ENCODE measurements at regions not wholly inside any gene's neighbourhood (a gene's known extent, or its start where the extent isn't known, plus 50 kb on each side); places are given as distances from the start of the nearest gene placed in this dataset.

GRCh38 chr10:79005126-79005810 is 63.5 kb upstream of the ZMIZ1 start:
- TF ChIP-seq ZNF274 (IDR thresholded peaks at IDR 0.05; ENCODE audit: low read depth, low read length): no peak
- H3K4me3 ChIP-seq (ENCODE audit: low read length): no peak overlapping the region

DNA sequence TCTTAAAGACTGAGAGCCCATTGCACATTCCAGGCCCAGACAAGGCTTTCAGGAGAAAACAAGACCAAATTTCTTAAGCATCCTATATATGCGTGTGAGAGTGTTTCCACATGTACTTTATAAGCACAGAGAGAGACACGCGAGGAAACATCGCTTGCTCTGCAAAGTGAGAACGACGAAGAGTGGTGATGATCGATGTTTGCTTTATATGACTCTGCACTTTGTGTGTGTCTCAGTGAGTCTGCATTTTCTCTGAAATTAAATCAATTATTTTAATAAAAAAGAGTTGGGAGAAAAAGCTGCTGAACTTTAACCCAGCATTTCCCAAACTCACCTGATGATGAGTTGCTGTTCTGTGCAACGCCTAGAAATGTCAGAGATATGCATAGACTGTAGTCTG is 61.7 kb upstream of the ZMIZ1 start:
- H3K4me3 ChIP-seq (ENCODE audit: low read length): no peak overlapping the region
- TF ChIP-seq ZNF274 (IDR thresholded peaks at IDR 0.05; ENCODE audit: low read depth, low read length): no peak

- no peak overlapping the region for H3K4me3 ChIP-seq (ENCODE audit: low read length)
- no peak for TF ChIP-seq ZNF274 (IDR thresholded peaks at IDR 0.05; ENCODE audit: low read depth, low read length)
Observed at GRCh38 chr10:79007421-79008319, 61.1 kb upstream of the ZMIZ1 start.

- no peak overlapping the region for H3K4me3 ChIP-seq (ENCODE audit: low read length)
- no peak for TF ChIP-seq ZNF274 (IDR thresholded peaks at IDR 0.05; ENCODE audit: low read depth, low read length)
Observed at GRCh38 chr10:79009145-79009544, 59.6 kb upstream of the ZMIZ1 start.

DNA sequence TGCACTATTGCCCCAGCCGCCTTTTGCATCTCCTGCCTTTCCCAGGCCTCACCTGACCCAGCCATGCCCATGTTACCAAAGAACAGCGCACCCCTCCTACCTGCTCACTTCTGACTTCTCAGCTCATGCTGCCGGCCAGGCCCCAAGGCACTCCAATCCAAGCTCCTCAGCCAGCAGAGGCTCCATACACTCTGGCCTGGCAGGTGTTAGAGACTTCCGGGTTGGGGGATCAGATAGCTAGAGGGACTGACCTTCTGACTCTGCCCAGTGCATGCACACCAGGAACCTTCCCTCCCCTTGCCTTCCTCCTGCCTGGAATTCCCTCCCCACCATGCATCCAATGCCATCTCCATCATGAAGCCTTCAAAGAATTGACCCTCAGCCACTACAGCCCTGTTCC is 56.2 kb upstream of the ZMIZ1 start:
- TF ChIP-seq ZNF274 (IDR thresholded peaks at IDR 0.05; ENCODE audit: low read depth, low read length): no peak
- H3K4me3 ChIP-seq (ENCODE audit: low read length): no peak overlapping the region

DNA sequence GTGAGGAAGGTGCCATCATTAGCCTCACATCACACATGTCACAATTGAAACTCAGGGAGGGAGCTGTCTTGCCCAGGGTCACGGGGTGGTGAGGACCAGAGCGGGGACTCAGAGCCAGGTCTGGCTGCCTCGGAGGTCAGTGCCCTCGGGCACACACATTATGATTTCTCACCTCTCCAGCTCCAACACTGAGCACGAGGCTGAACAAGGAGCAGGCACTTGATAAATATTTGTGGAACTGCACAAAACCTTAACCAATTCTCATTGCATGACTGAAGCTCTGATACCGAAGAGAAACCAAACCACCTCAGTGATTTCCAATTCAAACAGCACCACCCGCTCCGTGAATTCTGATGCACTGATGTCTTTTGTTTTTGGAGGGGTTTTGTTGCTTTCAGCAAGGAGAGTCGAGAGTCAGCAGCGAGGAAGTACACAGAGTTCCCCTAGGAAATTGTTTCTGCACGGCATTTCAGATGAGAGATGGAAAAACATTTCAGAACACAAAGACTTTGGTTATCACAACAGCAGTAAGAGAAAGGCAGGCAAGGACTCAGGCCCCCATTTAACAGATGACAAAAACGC is 55.3 kb upstream of the ZMIZ1 start:
- no peak overlapping the region for H3K4me3 ChIP-seq (ENCODE audit: low read length)

DNA sequence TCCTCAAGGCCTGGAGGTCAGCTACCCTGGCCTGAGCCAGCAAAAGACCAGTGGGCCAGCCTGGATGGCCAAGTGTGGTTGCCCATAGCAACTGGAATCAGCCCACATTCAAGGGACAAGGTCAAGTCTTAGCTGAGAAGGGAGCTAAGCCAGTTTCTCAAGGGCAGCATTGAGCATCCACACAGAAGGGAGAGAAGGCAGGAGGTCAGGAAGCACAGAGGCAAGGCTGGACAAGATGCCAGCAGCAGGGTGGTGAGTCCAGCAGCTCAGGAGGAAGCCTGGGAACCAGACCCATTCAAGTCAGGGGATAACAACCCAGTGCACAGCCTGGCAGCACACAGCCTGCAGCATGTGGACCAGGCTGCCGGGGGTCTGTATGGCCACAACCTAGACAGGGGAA is 54.0 kb upstream of the ZMIZ1 start:
- no peak overlapping the region for H3K4me3 ChIP-seq (ENCODE audit: low read length)
- TF ChIP-seq ZNF274 (IDR thresholded peaks at IDR 0.05; ENCODE audit: low read depth, low read length): no peak

More for the DNA sequence above, 55.3 kb upstream of the ZMIZ1 start:
- TF ChIP-seq ZNF274 (IDR thresholded peaks at IDR 0.05; ENCODE audit: low read depth, low read length): no peak

- no peak for TF ChIP-seq ZNF274 (IDR thresholded peaks at IDR 0.05; ENCODE audit: low read depth, low read length)
- H3K4me3 ChIP-seq (ENCODE audit: low read length): no peak overlapping the region
Observed at GRCh38 chr10:79017882-79018520, 50.8 kb upstream of the ZMIZ1 start.

GRCh38 chr10:79018521-79019011 is 50.2 kb upstream of the ZMIZ1 start:
- no peak overlapping the region for H3K4me3 ChIP-seq (ENCODE audit: low read length)
- no peak for TF ChIP-seq ZNF274 (IDR thresholded peaks at IDR 0.05; ENCODE audit: low read depth, low read length)

Measured in GM08714 (cell line).